GM12865 (cell line): ENCODE measurements at regions not wholly inside any gene's neighbourhood (a gene's known extent, or its start where the extent isn't known, plus 50 kb on each side); places are given as distances from the start of the nearest gene placed in this dataset.

Experiments
- DNase-seq: peaks from one replicate; pipeline ENCODE4 v3.0.0; 2010; ENCODE audit warnings: low read depth
- H3K4me3 ChIP-seq: 2 replicates; pipeline ENCODE4 v1.5.1; 2011; ENCODE audit warnings: mild to moderate bottlenecking, low read depth, low read length, control low read depth
- TF ChIP-seq, protein P1 (sequence below): IDR thresholded peaks from 2 replicates; pipeline ENCODE4 v1.5.1; 2011; ENCODE audit warnings: low read length, control low read depth, low read depth, inconsistent platforms; ENCODE audit not compliant: insufficient read depth; ENCODE audit errors: missing control alignments

DNA sequence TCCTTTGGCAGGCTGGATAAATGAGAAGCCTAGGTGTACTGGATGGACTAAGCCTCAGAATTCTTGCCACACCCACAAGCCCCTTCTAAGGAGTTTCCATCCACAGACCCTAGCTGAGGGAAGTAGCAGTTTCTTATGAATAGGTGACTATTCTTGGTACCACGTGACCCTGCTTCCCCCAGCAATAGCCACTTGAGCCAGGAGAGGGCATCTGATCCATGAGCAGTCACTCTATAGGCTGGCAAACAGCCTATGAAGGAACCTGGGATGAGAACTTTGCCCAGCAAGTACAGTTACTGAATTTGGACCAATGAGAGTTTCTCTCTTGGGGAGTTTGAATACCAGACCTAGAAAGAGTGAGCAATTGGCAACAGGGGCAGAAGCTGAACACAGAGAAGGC is 84.0 kb downstream of the RTL9 start:
- TF ChIP-seq, protein P1, sequence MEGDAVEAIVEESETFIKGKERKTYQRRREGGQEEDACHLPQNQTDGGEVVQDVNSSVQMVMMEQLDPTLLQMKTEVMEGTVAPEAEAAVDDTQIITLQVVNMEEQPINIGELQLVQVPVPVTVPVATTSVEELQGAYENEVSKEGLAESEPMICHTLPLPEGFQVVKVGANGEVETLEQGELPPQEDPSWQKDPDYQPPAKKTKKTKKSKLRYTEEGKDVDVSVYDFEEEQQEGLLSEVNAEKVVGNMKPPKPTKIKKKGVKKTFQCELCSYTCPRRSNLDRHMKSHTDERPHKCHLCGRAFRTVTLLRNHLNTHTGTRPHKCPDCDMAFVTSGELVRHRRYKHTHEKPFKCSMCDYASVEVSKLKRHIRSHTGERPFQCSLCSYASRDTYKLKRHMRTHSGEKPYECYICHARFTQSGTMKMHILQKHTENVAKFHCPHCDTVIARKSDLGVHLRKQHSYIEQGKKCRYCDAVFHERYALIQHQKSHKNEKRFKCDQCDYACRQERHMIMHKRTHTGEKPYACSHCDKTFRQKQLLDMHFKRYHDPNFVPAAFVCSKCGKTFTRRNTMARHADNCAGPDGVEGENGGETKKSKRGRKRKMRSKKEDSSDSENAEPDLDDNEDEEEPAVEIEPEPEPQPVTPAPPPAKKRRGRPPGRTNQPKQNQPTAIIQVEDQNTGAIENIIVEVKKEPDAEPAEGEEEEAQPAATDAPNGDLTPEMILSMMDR: peak; percentile 7
- no peak overlapping the region for H3K4me3 ChIP-seq
- DNase-seq: peak; percentile 28

DNA sequence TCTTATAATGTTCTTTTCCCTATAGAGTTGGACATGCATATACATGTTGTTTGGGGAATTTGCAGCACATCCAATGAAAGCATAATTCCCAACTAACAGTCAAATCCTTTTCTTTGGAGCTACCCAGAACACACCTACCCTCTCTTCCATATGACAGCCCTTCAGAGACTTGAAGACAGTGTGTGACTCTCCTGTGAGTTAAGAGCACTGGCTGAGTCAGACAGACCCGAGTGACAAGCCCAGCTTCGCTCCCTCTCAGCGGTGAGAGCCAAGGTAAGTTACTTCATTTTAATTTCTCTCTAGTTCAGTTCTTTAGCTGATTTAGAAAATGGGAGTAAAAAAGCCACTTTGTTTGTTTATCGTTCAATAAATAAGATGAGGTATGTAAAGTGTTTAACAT is 86.3 kb downstream of the RTL9 start:
- H3K4me3 ChIP-seq: no peak overlapping the region
- DNase-seq: no peak

DNA sequence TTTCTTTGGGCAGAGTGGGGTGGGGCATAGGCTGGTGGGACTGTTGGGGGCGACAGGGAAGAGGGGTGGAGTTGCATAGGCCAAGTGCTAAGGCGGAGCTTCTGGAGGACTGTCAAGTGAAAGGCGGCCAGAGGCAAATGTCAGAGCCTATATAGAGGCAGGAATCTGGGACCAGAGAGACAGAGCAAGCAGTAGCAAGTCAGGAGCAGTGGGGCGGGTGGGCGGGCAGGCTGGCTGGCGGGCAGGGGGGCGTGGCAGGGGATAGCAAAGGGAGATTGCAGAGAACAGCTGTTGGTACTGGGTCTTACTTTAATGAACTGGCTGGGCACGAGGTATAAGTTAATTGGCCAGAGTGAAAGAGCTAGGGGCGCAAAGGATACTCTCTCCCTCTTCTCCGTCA is 89.8 kb downstream of the RTL9 start:
- TF ChIP-seq, protein P1: no peak
- DNase-seq: no peak
- no peak overlapping the region for H3K4me3 ChIP-seq

More for the DNA sequence above, 86.3 kb downstream of the RTL9 start:
- TF ChIP-seq, protein P1: no peak

DNA sequence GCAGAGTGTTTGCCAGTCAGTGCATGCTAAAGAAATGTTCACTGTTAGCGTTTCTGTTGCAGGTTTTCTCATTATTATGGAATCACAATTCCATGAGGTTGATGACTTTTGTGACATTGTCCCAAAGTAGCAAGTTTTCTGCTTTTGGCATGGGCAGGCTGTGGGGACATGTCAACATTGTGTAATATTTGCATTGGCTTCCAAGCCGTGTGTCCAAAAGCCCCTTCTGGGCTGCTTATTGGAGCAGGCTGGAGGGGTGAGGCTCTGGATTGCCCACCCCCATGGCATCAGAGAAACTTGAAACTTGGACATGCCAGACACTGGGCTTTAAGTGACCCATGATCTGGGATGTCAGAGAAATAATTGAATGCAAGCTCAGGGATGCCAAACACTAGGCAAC is 90.7 kb downstream of the RTL9 start:
- TF ChIP-seq, protein P1: no peak
- H3K4me3 ChIP-seq: no peak overlapping the region
- no peak for DNase-seq

DNA sequence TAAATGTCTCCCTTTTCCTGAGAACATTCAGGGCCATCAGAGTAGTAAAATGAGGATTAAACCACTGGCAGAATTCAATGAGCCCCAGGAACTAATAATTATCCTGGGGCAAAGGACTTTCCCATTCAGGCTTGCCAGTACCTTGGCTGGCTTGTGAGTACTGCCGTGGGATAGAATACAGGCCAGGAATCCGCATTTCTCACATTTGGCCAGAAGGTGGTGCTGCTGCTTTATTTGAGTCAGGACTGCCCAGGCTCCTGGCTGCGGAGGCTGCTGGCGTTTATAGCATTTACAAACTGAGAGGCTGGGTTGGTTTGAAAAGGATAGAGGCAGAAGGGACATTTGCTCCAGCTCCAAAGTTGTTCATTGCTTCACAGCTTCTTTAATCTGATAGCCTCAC is 91.4 kb downstream of the RTL9 start:
- no peak overlapping the region for H3K4me3 ChIP-seq
- DNase-seq: peak; percentile 65
- TF ChIP-seq, protein P1: peak; percentile 53

DNA sequence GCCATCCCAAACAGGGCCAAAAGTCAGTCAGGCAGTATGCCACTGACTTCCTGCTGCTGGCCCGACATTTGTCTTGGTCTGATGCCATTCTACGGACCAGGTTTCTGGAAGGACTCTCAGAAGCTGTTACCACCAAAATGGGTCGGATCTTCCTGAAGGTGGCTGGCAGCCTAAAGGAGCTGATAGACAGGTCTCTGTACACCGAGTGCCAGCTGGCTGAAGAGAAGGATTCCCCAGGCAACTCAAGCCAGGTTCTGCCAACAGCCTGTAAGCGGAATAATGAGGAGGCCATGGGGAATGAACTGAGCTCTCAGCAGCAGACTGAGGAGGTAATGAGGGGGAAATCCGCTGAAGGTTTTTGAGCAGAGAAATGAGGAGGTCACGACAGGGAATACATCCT is 95.7 kb downstream of the RTL9 start:
- H3K4me3 ChIP-seq: no peak overlapping the region
- no peak for DNase-seq
- TF ChIP-seq, protein P1: no peak

DNA sequence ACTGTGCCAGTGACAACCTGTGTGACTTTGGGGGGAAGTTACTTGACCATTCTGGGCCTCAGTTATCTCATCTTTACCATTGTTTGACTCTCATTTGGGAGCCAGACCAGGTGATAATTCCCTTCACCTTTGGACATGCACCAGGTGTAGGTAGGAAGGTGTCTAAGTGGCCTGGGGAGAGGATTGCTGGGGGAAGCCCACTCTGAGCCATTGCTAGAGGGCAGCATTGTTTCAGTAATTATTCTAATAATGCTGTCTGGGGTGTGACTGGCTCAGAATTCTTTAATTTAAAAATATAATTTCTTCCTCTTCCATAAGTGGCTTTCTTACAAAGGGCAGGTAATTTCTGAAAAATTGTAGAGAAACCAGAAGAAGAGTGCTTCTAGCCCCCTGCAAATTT is 104.3 kb downstream of the RTL9 start:
- TF ChIP-seq, protein P1: no peak
- no peak for DNase-seq
- H3K4me3 ChIP-seq: no peak overlapping the region
